ENCODE measurements at regions not wholly inside any gene's neighbourhood (a gene's known extent, or its start where the extent isn't known, plus 50 kb on each side); places are given as distances from the start of the nearest gene placed in this dataset.

- Histone ChIP-seq H3K4me1 (ENCODE audit: insufficient read depth, low read length) (peaks cover 3% of the 10 kb centered on the region), H3K27me3 (ENCODE audit: insufficient read depth, low read length) (no peaks in the 10 kb centered on the region), H3K4me3 (ENCODE audit: low read length) (no peak overlapping the region), H3K9me3 (ENCODE audit: low read depth, low read length) (no peaks in the 10 kb centered on the region)
Measured at GRCh38 chr4:152245680-152246079, 290.2 kb downstream of the FBXW7 start.

GRCh38 chr4:152244659-152245058 is 291.2 kb downstream of the FBXW7 start:
- Histone ChIP-seq H3K9me3 (ENCODE audit: low read depth, low read length) (no peaks in the 10 kb centered on the region), H3K27me3 (ENCODE audit: insufficient read depth, low read length) (no peaks in the 10 kb centered on the region), H3K4me3 (ENCODE audit: low read length) (no peak overlapping the region), H3K4me1 (ENCODE audit: insufficient read depth, low read length) (peaks cover 3% of the 10 kb centered on the region)

DNA sequence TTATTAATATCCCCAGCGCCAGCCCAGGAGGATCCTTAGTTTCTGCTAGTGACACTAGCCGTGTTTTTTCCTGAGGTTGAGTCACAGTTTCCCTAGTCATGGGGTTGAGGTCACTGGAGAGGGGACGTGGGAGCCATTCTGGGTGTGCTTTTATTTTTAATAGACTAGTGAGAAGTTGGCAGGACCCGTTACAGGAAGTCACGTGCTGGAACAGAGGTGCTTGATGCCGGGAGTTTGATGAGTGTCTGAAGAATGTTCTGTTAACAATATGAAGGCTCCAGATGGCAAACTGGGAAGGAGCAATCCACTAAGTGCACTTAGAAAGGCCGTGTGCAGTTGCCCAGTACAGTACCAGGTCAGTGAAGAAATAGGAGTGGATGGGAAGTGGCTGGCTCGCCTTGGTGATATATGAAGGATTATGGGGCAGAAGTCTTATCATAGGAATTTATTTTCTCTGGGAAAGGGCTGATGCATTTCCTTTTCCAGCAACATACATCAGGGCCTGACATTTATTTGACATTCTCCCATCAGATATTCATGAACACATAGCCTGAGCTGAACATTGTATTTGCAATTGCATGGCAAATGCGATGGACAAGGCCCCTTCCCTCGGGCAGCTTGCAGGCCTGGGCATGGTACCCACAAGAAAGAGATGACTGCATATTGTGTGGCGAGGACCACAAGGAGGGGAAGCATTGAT is 291.8 kb downstream of the FBXW7 start:
- Histone ChIP-seq H3K4me1 (ENCODE audit: insufficient read depth, low read length) (peaks cover 3% of the 10 kb centered on the region), H3K27me3 (ENCODE audit: insufficient read depth, low read length) (no peaks in the 10 kb centered on the region), H3K9me3 (ENCODE audit: low read depth, low read length) (no peaks in the 10 kb centered on the region), H3K4me3 (ENCODE audit: low read length) (no peak overlapping the region)

GRCh38 chr4:152243206-152243605 is 292.7 kb downstream of the FBXW7 start:
- Histone ChIP-seq H3K4me1 (ENCODE audit: insufficient read depth, low read length) (peaks cover 3% of the 10 kb centered on the region), H3K4me3 (ENCODE audit: low read length) (no peak overlapping the region), H3K27me3 (ENCODE audit: insufficient read depth, low read length) (no peaks in the 10 kb centered on the region), H3K9me3 (ENCODE audit: low read depth, low read length) (no peaks in the 10 kb centered on the region)

GRCh38 chr4:152240232-152240631 is 295.7 kb downstream of the FBXW7 start:
- Histone ChIP-seq H3K27me3 (ENCODE audit: insufficient read depth, low read length) (no peaks in the 10 kb centered on the region), H3K4me3 (ENCODE audit: low read length) (no peak overlapping the region), H3K9me3 (ENCODE audit: low read depth, low read length) (no peaks in the 10 kb centered on the region), H3K4me1 (ENCODE audit: insufficient read depth, low read length) (peaks cover 3% of the 10 kb centered on the region)

DNA sequence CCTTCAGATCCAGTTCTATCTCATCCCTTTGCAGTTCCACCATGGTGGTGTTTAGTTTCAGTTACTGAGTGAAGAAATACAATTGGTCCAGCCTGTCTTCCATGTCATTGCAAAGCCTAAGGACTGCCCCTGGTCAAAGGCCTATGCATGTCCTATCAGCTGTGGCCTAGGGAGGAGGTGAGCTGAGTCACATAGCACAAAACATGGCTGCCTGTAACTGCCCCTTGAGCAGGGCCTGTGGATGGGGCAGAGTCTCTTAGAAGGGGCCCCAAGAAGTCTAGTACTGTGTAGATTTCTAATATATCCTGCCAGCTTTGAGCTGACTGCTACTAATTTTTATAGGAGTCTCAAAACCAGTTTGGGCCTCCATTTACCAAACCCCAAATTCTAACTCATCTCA is 296.7 kb downstream of the FBXW7 start:
- H3K4me1 ChIP-seq (ENCODE audit: insufficient read depth, low read length), result peaks cover 2% of the 10 kb centered on the region
- no peak overlapping the region for H3K4me3 ChIP-seq (ENCODE audit: low read length)

DNA sequence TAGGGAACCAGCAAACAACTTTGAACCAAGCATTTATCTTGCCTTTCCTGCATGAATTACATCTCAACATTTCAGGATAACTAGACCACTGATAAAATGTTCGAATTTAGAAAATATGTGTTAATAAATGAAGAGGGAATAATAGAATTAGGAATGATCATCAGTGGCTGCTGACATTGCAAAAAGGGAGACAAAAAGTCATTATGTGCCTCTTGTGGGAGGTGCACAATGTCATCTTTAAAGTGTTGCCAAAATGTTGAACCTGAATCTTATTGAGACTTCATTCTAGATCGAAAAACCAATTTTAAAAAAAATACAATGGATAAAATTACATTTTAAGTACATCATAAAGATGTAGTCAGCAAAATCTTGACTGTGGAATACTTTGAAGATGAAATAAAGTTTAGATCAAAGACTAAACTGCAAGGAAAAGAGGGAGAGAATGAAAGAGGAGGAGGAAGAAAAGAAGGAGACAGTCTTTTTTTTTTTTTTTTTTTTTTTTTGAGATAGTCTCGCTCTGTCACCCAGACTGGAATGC is 299.3 kb downstream of the FBXW7 start:
- H3K27me3 ChIP-seq (ENCODE audit: insufficient read depth, low read length), result no peaks in the 10 kb centered on the region
- no peaks in the 10 kb centered on the region for H3K4me1 ChIP-seq (ENCODE audit: insufficient read depth, low read length)
- H3K9me3 ChIP-seq (ENCODE audit: low read depth, low read length), result no peaks in the 10 kb centered on the region
- no peak overlapping the region for H3K4me3 ChIP-seq (ENCODE audit: low read length)

More for the DNA sequence above, 296.7 kb downstream of the FBXW7 start:
- Histone ChIP-seq H3K27me3 (ENCODE audit: insufficient read depth, low read length) (no peaks in the 10 kb centered on the region), H3K9me3 (ENCODE audit: low read depth, low read length) (no peaks in the 10 kb centered on the region)

GRCh38 chr4:152235718-152236117 is 300.2 kb downstream of the FBXW7 start:
- Histone ChIP-seq H3K4me3 (ENCODE audit: low read length) (no peak overlapping the region), H3K4me1 (ENCODE audit: insufficient read depth, low read length) (no peaks in the 10 kb centered on the region), H3K9me3 (ENCODE audit: low read depth, low read length) (no peaks in the 10 kb centered on the region), H3K27me3 (ENCODE audit: insufficient read depth, low read length) (no peaks in the 10 kb centered on the region)

DNA sequence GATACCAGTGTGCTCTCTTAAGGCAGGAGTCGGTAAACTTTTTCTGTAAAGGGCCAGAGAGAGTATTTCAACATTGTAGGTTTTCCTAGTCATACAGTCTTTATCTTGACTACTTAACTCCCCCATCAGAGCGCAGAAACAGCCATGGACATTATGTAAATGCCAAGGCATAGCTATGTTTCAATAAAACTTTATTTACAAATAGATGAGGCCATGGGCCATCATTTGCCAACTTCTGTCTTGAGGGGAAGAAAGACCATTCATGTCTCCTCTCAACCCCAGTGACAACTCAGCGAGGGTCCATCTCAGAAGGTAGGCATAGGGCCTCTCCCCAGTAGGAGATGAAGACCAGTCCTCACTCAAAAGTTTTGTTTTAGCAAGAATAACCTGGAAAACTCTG is 301.3 kb downstream of the FBXW7 start:
- no peak overlapping the region for H3K4me3 ChIP-seq (ENCODE audit: low read length)
- no peaks in the 10 kb centered on the region for H3K27me3 ChIP-seq (ENCODE audit: insufficient read depth, low read length)
- H3K9me3 ChIP-seq (ENCODE audit: low read depth, low read length), result no peaks in the 10 kb centered on the region
- no peaks in the 10 kb centered on the region for H3K4me1 ChIP-seq (ENCODE audit: insufficient read depth, low read length)

DNA sequence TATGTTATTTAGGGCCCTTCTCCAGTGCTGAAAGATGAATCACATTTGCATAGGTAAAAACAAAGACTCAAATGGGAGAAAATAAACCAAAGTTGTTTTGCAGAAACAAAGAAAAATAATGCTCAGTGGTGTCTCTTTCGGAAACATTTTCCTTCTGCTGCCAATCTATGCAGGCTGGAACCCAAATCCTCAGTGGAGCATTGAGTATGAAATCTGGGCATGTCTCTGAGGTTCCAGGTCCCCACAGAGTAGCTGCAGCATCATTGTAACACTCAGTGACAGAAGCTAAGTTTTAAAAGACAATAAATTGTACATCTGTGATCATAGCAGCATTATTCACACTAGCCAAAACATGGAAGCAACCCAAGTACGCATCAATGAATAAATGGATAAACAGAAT is 303.6 kb downstream of the FBXW7 start:
- H3K9me3 ChIP-seq (ENCODE audit: low read depth, low read length), result no peaks in the 10 kb centered on the region
- no peaks in the 10 kb centered on the region for H3K4me1 ChIP-seq (ENCODE audit: insufficient read depth, low read length)
- H3K27me3 ChIP-seq (ENCODE audit: insufficient read depth, low read length), result no peaks in the 10 kb centered on the region
- H3K4me3 ChIP-seq (ENCODE audit: low read length), result no peak overlapping the region

- H3K9me3 ChIP-seq (ENCODE audit: low read depth, low read length), result no peaks in the 10 kb centered on the region
- no peaks in the 10 kb centered on the region for H3K27me3 ChIP-seq (ENCODE audit: insufficient read depth, low read length)
- no peak overlapping the region for H3K4me3 ChIP-seq (ENCODE audit: low read length)
- H3K4me1 ChIP-seq (ENCODE audit: insufficient read depth, low read length), result no peaks in the 10 kb centered on the region
Measured at GRCh38 chr4:152229782-152230289, 306.1 kb downstream of the FBXW7 start.

DNA sequence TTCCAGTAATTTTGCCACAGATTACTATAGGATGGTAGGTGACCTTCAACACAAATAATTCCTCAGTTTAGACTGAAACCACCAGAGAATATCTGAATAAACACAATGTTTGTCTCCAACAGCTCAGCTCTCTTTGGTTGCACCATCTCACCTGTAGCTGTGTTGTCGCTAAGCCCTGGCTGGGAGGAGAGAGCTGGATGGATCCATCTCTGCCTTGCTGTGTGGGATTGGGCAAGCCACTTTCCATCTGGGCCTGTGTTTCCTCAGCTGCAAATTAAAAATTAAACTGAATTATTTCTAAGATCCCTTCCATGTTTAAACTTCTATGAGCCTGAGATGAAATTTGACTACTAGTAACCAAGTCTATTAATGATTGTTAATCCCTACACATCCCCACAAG is 310.2 kb downstream of the FBXW7 start:
- Histone ChIP-seq H3K4me3 (ENCODE audit: low read length) (no peak overlapping the region), H3K9me3 (ENCODE audit: low read depth, low read length) (no peaks in the 10 kb centered on the region), H3K27me3 (ENCODE audit: insufficient read depth, low read length) (no peaks in the 10 kb centered on the region), H3K4me1 (ENCODE audit: insufficient read depth, low read length) (no peaks in the 10 kb centered on the region)

DNA sequence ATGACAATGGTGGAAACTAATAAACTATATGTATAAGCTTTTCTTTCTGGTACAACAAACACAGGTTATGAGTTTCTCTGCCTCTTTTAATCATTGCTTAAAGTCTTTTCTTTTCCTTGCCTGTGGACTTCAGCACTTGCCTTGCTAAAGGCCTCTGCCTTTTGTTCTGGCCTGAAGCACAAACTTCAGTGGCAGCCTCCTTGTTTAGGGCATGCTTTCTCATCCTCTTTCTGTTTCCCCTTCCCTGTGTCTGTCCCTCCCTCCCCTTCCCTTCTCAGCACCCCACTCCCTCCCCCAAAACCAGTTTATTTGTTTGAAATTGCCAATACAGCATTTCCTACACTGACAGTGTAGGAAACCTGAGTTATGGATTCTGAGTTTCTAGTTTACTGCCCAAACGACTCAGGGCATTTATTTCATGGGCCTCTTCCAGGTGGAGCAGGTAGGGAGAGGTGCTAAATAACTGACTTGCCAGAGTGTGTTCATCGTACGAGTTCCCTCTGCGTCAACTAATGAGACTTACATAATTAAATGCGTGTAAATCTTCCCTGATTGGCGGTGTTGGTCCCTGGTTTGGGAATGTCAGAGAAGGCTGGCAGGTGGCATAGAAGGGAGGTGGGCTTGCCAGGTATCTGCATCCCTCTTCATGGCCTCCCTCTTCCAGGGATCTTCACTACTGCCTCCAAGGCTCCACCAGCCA is 311.0 kb downstream of the FBXW7 start:
- Histone ChIP-seq H3K4me1 (ENCODE audit: insufficient read depth, low read length) (no peaks in the 10 kb centered on the region), H3K27me3 (ENCODE audit: insufficient read depth, low read length) (no peaks in the 10 kb centered on the region), H3K4me3 (ENCODE audit: low read length) (no peak overlapping the region), H3K9me3 (ENCODE audit: low read depth, low read length) (no peaks in the 10 kb centered on the region)

GRCh38 chr4:152224223-152224622 is 311.7 kb downstream of the FBXW7 start:
- Histone ChIP-seq H3K4me1 (ENCODE audit: insufficient read depth, low read length) (no peaks in the 10 kb centered on the region), H3K9me3 (ENCODE audit: low read depth, low read length) (no peaks in the 10 kb centered on the region), H3K27me3 (ENCODE audit: insufficient read depth, low read length) (no peaks in the 10 kb centered on the region), H3K4me3 (ENCODE audit: low read length) (no peak overlapping the region)

DNA sequence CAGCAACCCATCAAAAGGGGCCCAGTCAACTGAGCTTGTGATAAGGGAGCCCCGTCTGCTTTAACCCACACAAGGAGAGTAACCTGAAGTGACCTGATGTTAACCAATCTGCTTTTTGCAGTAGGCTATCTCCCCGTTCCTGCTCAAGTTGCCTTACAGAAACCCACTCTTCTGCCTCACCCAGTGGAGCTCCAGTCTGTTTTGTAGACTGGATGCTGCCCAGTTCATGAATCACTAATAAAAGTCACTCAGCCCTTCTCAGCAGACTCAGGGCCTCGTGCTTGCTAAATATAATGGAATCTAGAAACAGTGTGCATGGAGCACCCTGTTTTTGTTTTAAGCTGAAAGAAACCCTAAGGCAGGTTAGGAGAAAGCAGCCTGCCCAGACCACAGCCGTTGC is 312.3 kb downstream of the FBXW7 start:
- no peaks in the 10 kb centered on the region for H3K9me3 ChIP-seq (ENCODE audit: low read depth, low read length)
- H3K4me1 ChIP-seq (ENCODE audit: insufficient read depth, low read length), result no peaks in the 10 kb centered on the region
- no peak overlapping the region for H3K4me3 ChIP-seq (ENCODE audit: low read length)
- H3K27me3 ChIP-seq (ENCODE audit: insufficient read depth, low read length), result no peaks in the 10 kb centered on the region

Measured in mononuclear cell (primary cell).